AG04449 (cell line): ENCODE measurements at regions not wholly inside any gene's neighbourhood (a gene's known extent, or its start where the extent isn't known, plus 50 kb on each side); places are given as distances from the start of the nearest gene placed in this dataset.

Experiments used
- CTCF ChIA-PET: fragments of 350-600 bp; formaldehyde crosslinking; extraction: SDS; loops from one replicate; lab custom pipeline; 2021; ENCODE audit warnings: antibody characterized with exemption; lab: Yijun Ruan, JAX
- POLR2A ChIA-PET: fragments of 400-600, 350-600 bp; formaldehyde crosslinking; extraction: SDS; loops from one replicate; lab custom pipeline; 2020; ENCODE audit warnings: antibody characterized with exemption, inconsistent platforms; lab: Yijun Ruan, JAX
- DNase-seq: peaks from one replicate; pipeline ENCODE4 v3.0.0-alpha.2; 2010; ENCODE audit warnings: low read depth, low spot score
- H3K4me3 ChIP-seq: 2 replicates; pipeline ENCODE4 v1.5.1; 2011; ENCODE audit warnings: low read depth, mild to moderate bottlenecking, control low read depth, low read length
- CTCF ChIP-seq: IDR thresholded peaks from one replicate; pipeline ENCODE4 v1.5.1; 2011; ENCODE audit warnings: mild to moderate bottlenecking, moderate library complexity, low read length, control low read depth, inconsistent platforms; ENCODE audit not compliant: insufficient read depth; ENCODE audit errors: missing control alignments

- H3K4me3 ChIP-seq = no peak overlapping the region
- ChIA-PET POLR2A (no interaction called here), CTCF (interaction anchor here (0.7 to 2.0 kb wide), 4 partner anchors 23 to 490 kb away, joined by 3 to 8 read pairs (median 5); no protein-coding TSS in a partner anchor)
- no peak for DNase-seq
- TF ChIP-seq CTCF = no peak
These were observed 139.6 kb downstream of the TOMM20 start for GRCh38 chr1:234989019-234989418.

GRCh38 chr1:234988536-234988935, 140.1 kb downstream of the TOMM20 start:
- ChIA-PET CTCF (interaction anchor here (0.7 to 2.0 kb wide), 4 partner anchors 23 to 105 kb away, joined by 3 to 8 read pairs (median 4); no protein-coding TSS in a partner anchor), POLR2A (no interaction called here)
- no peak for TF ChIP-seq CTCF
- no peak for DNase-seq
- H3K4me3 ChIP-seq = no peak overlapping the region

- ChIA-PET CTCF (interaction anchor here (0.7 to 1.0 kb wide), 2 partner anchors 24 to 100 kb away, joined by 3 read pairs; no protein-coding TSS in a partner anchor), POLR2A (no interaction called here)
- H3K4me3 ChIP-seq = no peak overlapping the region
- no peak for TF ChIP-seq CTCF
- DNase-seq = no peak
These were observed 140.5 kb downstream of the TOMM20 start for GRCh38 chr1:234988155-234988517.

GRCh38 chr1:234987415-234988154, 141.1 kb downstream of the TOMM20 start:
- peak; percentile 70 for DNase-seq
- no peak overlapping the region for H3K4me3 ChIP-seq
- ChIA-PET POLR2A (interaction anchor here (0.5 to 1.1 kb wide), 3 partner anchors 9 to 67 kb away, joined by 3 to 5 read pairs (median 5); no protein-coding TSS in a partner anchor), CTCF (interaction anchor here (0.8 to 1.0 kb wide), 2 partner anchors 9 to 101 kb away, joined by 3 read pairs; no protein-coding TSS in a partner anchor)
- TF ChIP-seq CTCF = no peak

- ChIA-PET POLR2A (interaction anchor here (1.1 kb wide), 1 partner anchor 10 kb away, joined by 5 read pairs; no protein-coding TSS in a partner anchor), CTCF (interaction anchor here (0.8 kb wide), 1 partner anchor 10 kb away, joined by 3 read pairs; no protein-coding TSS in a partner anchor)
- DNase-seq = no peak
- no peak overlapping the region for H3K4me3 ChIP-seq
- TF ChIP-seq CTCF = no peak
These were observed 141.8 kb downstream of the TOMM20 start for GRCh38 chr1:234986750-234987414.
